HEK293T (cell line): ENCODE measurements at regions not wholly inside any gene's neighbourhood (a gene's known extent, or its start where the extent isn't known, plus 50 kb on each side); places are given as distances from the start of the nearest gene placed in this dataset.

ENCODE experiments used
- BHLHE40 ChIP-seq: fragments of 450-650 bp; IDR thresholded peaks from 2 replicates; pipeline ENCODE4 v1.6.1; 2016; ENCODE audit warnings: mild to moderate bottlenecking, moderate library complexity, borderline replicate concordance
- FOXM1 ChIP-seq: fragments of 450-650 bp; IDR thresholded peaks from 2 replicates; pipeline ENCODE4 v1.6.1; 2017; ENCODE audit warnings: mild to moderate bottlenecking, borderline replicate concordance
- LEF1 ChIP-seq: fragments of 450-650 bp; IDR thresholded peaks from 2 replicates; pipeline ENCODE4 v1.6.1; 2017; ENCODE audit warnings: mild to moderate bottlenecking, borderline replicate concordance
- SP1 ChIP-seq: fragments of 450-650 bp; IDR thresholded peaks from 2 replicates; pipeline ENCODE4 v1.6.1; 2017
- TARDBP ChIP-seq: fragments of 450-650 bp; IDR thresholded peaks from 2 replicates; pipeline ENCODE4 v1.6.1; 2016

DNA sequence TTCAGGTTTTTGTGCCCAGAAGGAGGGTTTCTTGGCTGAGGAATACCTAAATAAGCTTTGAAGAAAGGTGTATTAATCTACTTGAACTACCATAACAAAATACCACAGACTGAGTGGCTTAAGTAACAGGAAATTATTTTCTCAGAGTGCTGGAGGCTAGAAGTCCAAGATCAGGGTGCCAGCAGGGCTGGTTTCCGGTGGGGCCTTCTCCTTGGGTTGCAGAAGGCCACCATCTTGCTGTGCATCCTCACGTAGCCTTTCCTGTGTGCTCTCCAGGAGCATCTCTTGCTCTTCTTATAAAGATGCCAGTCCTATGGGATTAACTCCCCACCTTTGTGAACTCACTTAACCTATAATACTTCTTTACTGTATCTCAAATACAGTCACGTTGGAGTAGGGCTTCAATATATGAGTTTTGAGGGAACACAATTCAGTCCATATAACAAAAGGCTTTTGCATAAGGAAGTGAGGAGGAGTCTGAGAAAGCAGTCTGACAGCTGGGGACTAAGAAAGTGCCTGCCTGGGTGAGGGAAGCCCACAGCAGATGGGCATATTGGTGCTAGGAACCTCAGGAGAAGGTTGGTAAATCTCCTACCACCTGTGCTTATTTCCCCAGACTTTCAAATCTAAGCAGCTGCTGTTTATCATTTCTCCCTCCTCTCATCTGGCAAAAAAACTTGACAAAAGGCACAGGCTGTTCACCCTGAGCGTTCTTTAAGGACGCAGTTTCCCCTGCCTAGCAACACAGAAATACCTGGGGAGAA lies 89.6 kb upstream of the CBLB start:
- TF ChIP-seq LEF1 (no peak), SP1 (no peak), FOXM1 (no peak), BHLHE40 (no peak), TARDBP (no peak)
